ENCODE measurements at regions not wholly inside any gene's neighbourhood (a gene's known extent, or its start where the extent isn't known, plus 50 kb on each side); places are given as distances from the start of the nearest gene placed in this dataset.

GRCh38 chr13:78022164-78022877, 103.7 kb upstream of the EDNRB start:
- Histone ChIP-seq H3K36me3 (ENCODE audit: insufficient read depth, low read length, poor library complexity, severe bottlenecking) (no peaks in the 10 kb centered on the region), H3K4me3 (ENCODE audit: low read depth, low read length, poor library complexity, severe bottlenecking) (no peak overlapping the region), H3K9me3 (ENCODE audit: low read depth, low read length, poor library complexity, severe bottlenecking) (no peaks in the 10 kb centered on the region), H3K27ac (ENCODE audit: low read depth, low read length, poor library complexity, severe bottlenecking) (no peak overlapping the region), H3K27me3 (replicated peaks; ENCODE audit: insufficient read depth, low read depth, low read length, poor library complexity) (no peaks in the 10 kb centered on the region), H3K4me1 (ENCODE audit: insufficient read depth, low read length, poor library complexity, severe bottlenecking) (peaks cover 9% of the 10 kb centered on the region)
- ChIA-PET CTCF (no interaction called here), POLR2A (ENCODE audit: low non-redundant PET) (no interaction called here)
- peak; percentile 78 for DNase-seq (ENCODE audit: low spot score)
- intact Hi-C loops (cut with micrococcal nuclease; ENCODE audit: unreplicated experiment): no loop called here
- TF ChIP-seq EZH2 (IDR thresholded peaks at IDR 0.05; ENCODE audit: borderline replicate concordance, low read depth, low read length, poor library complexity, severe bottlenecking): no peak
- no peak for TF ChIP-seq CTCF (conservative IDR thresholded peaks at IDR 0.05; ENCODE audit: low read depth, low read length)
- BruUV-seq (replicated peaks): no TSS peak

DNA sequence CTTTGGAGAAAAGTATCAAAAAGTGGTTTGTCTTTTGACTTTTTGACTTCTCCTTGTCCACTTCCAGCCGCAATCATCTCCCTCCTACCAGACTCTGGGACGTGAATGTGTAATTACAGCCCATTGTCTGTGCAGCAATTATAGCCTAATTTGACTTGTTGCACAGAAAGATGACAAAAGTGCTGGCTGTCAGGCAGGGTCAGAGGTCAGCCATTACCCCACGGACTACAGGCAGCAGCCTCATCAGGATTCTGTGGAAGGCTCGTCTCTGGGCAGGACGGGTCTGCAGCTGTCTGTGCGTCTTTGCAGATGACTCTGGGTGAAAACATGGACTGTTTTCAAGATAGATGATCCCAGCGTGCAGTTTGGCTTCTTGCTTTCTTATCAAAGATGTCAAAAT, 102.2 kb upstream of the EDNRB start:
- ChIA-PET POLR2A (ENCODE audit: low non-redundant PET) (no interaction called here), CTCF (no interaction called here)
- Histone ChIP-seq H3K36me3 (ENCODE audit: insufficient read depth, low read length, poor library complexity, severe bottlenecking) (no peaks in the 10 kb centered on the region), H3K9me3 (ENCODE audit: low read depth, low read length, poor library complexity, severe bottlenecking) (no peaks in the 10 kb centered on the region), H3K27ac (ENCODE audit: low read depth, low read length, poor library complexity, severe bottlenecking) (no peak overlapping the region), H3K4me1 (ENCODE audit: insufficient read depth, low read length, poor library complexity, severe bottlenecking) (peaks cover 9% of the 10 kb centered on the region), H3K27me3 (replicated peaks; ENCODE audit: insufficient read depth, low read depth, low read length, poor library complexity) (no peaks in the 10 kb centered on the region), H3K4me3 (ENCODE audit: low read depth, low read length, poor library complexity, severe bottlenecking) (no peak overlapping the region)
- no peak for DNase-seq (ENCODE audit: low spot score)
- TF ChIP-seq EZH2 (IDR thresholded peaks at IDR 0.05; ENCODE audit: borderline replicate concordance, low read depth, low read length, poor library complexity, severe bottlenecking) (no peak), CTCF (conservative IDR thresholded peaks at IDR 0.05; ENCODE audit: low read depth, low read length) (no peak)
- no TSS peak for BruUV-seq (replicated peaks)
- intact Hi-C loops (cut with micrococcal nuclease; ENCODE audit: unreplicated experiment): no loop called here

GRCh38 chr13:78015782-78016181, 97.2 kb upstream of the EDNRB start:
- BruUV-seq (replicated peaks): no TSS peak
- no peak for TF ChIP-seq EZH2 (IDR thresholded peaks at IDR 0.05; ENCODE audit: borderline replicate concordance, low read depth, low read length, poor library complexity, severe bottlenecking)
- no peak for TF ChIP-seq CTCF (conservative IDR thresholded peaks at IDR 0.05; ENCODE audit: low read depth, low read length)

More at GRCh38 chr13:78015782-78016181, 97.2 kb upstream of the EDNRB start:
- no peak overlapping the region for H3K4me3 ChIP-seq (ENCODE audit: low read depth, low read length, poor library complexity, severe bottlenecking)
- ChIA-PET POLR2A (ENCODE audit: low non-redundant PET) (no interaction called here), CTCF (no interaction called here)
- H3K27ac ChIP-seq (ENCODE audit: low read depth, low read length, poor library complexity, severe bottlenecking): no peak overlapping the region
- no peak for DNase-seq (ENCODE audit: low spot score)
- no peaks in the 10 kb centered on the region for H3K36me3 ChIP-seq (ENCODE audit: insufficient read depth, low read length, poor library complexity, severe bottlenecking)
- H3K27me3 ChIP-seq (replicated peaks; ENCODE audit: insufficient read depth, low read depth, low read length, poor library complexity): no peaks in the 10 kb centered on the region
- no peaks in the 10 kb centered on the region for H3K4me1 ChIP-seq (ENCODE audit: insufficient read depth, low read length, poor library complexity, severe bottlenecking)
- intact Hi-C loops (cut with micrococcal nuclease; ENCODE audit: unreplicated experiment): no loop called here
- H3K9me3 ChIP-seq (ENCODE audit: low read depth, low read length, poor library complexity, severe bottlenecking): no peaks in the 10 kb centered on the region
